GM12878 (cell line): ENCODE measurements at regions not wholly inside any gene's neighbourhood (a gene's known extent, or its start where the extent isn't known, plus 50 kb on each side); places are given as distances from the start of the nearest gene placed in this dataset.

Experiments used
- ASH2L ChIP-seq: fragments of 300-600, 200-600 bp; sonication (generic); IDR thresholded peaks from 2 replicates; pipeline ENCODE4 v1.6.1; 2017; ENCODE audit warnings: low read depth, mild to moderate bottlenecking, borderline replicate concordance
- CREB1 ChIP-seq: IDR thresholded peaks from 2 replicates; pipeline ENCODE4 v1.6.1; 2012; ENCODE audit warnings: low read depth, mild to moderate bottlenecking, inconsistent platforms
- ETV6 ChIP-seq, 2 experiments: fragments of 450-650 bp in 1 of 2; IDR thresholded peaks in 1 of 2; conservative IDR thresholded peaks in 1 of 2; 2 replicates each; pipeline ENCODE4 v1.6.1; 2014; ENCODE audit warnings: antibody characterized with exemption in 1 of 2, borderline replicate concordance in 1 of 2, low read depth in 1 of 2, mild to moderate bottlenecking in 1 of 2, moderate library complexity in 1 of 2
- LARP7 ChIP-seq: fragments of 450-650 bp; IDR thresholded peaks from 2 replicates; pipeline ENCODE4 v1.6.1; 2017; ENCODE audit warnings: mild to moderate bottlenecking
- MEF2B ChIP-seq: fragments of 450-650 bp; IDR thresholded peaks from 2 replicates; pipeline ENCODE4 v1.6.1; 2018; ENCODE audit warnings: mild to moderate bottlenecking, moderate library complexity; ENCODE audit not compliant: partially characterized antibody, poor library complexity, severe bottlenecking
- MXI1 ChIP-seq: fragments of 150-350 bp; IDR thresholded peaks from 2 replicates; pipeline ENCODE4 v1.6.1; 2011; ENCODE audit warnings: low read depth, mild to moderate bottlenecking, inconsistent platforms, low read length, improper control_type of control experiment
- PAX8 ChIP-seq: fragments of 450-650 bp; IDR thresholded peaks from 2 replicates; pipeline ENCODE4 v1.6.1; 2017; ENCODE audit warnings: mild to moderate bottlenecking, moderate library complexity
- PML ChIP-seq: IDR thresholded peaks from 2 replicates; pipeline ENCODE4 v1.6.1; 2012; ENCODE audit warnings: low read length, inconsistent platforms
- POU2F2 ChIP-seq: IDR thresholded peaks from 3 replicates; pipeline ENCODE4 v1.6.1; 2011; ENCODE audit warnings: low read depth, mild to moderate bottlenecking, low read length, borderline replicate concordance
- RELA ChIP-seq: fragments of 450-650 bp; IDR thresholded peaks from 2 replicates; pipeline ENCODE4 v1.8.0; 2014; ENCODE audit warnings: borderline replicate concordance; ENCODE audit not compliant: partially characterized antibody
- RFX5 ChIP-seq: IDR thresholded peaks from 2 replicates; pipeline ENCODE4 v1.6.1; 2011; ENCODE audit warnings: low read depth, low read length, improper control_type of control experiment
- SIN3A ChIP-seq: IDR thresholded peaks from 2 replicates; pipeline ENCODE4 v1.6.1; 2012; ENCODE audit warnings: low read depth, low read length, improper control_type of control experiment
- SIX5 ChIP-seq: IDR thresholded peaks from 2 replicates; pipeline ENCODE4 v1.6.1; 2011; ENCODE audit warnings: mild to moderate bottlenecking, low read depth, low read length, moderate library complexity; ENCODE audit not compliant: severe bottlenecking
- SMARCA5 ChIP-seq: fragments of 450-650 bp; IDR thresholded peaks from 2 replicates; pipeline ENCODE4 v1.6.1; 2017; ENCODE audit warnings: mild to moderate bottlenecking
- TARDBP ChIP-seq: IDR thresholded peaks from 2 replicates; pipeline ENCODE4 v1.6.1; 2016; ENCODE audit warnings: borderline replicate concordance
- ZNF217 ChIP-seq: fragments of 450-650 bp; IDR thresholded peaks from 2 replicates; pipeline ENCODE4 v1.6.1; 2017; ENCODE audit warnings: antibody characterized with exemption, mild to moderate bottlenecking
- TF ChIP-seq, protein P1 (sequence below): fragments of 150-350 bp; IDR thresholded peaks from 2 replicates; pipeline ENCODE4 v1.6.1; 2014; ENCODE audit warnings: mild to moderate bottlenecking, low read depth, low read length
- TF ChIP-seq, protein P2 (sequence below): fragments of 450-650 bp; IDR thresholded peaks from 2 replicates; pipeline ENCODE4 v1.6.1; 2017; ENCODE audit warnings: antibody characterized with exemption, mild to moderate bottlenecking, moderate library complexity
- TF ChIP-seq, protein P3 (sequence below): IDR thresholded peaks from 2 replicates; pipeline ENCODE4 v1.6.1; 2011; ENCODE audit warnings: mild to moderate bottlenecking, low read depth, low read length, moderate library complexity; ENCODE audit not compliant: insufficient replicate concordance

DNA sequence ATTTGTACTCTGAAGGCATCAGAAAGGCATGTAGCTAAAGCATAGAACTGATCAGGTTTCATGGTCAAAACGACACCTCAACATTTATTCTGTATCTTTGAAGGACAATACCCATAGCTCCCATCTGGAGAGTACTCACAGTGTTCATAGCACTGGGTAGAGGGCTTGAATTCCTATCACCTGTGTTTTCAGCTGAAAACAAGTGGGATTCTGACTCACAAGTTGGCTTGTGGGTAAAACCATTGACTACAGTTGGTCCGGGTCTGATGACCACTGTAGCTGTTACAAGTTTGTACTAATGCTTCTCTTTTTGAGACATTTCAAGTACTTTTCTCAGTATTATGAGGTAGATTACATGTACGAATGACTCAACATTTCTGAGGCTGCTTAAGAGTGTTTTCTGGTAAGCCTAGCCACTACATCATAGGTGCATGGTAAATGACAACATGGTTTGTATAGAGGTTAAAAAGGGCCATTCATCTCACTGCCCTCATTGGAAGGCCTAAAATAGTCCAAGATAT is 68.6 kb upstream of the PELI1 start (continued):
- TF ChIP-seq ASH2L, result no peak
- TF ChIP-seq, protein P1, sequence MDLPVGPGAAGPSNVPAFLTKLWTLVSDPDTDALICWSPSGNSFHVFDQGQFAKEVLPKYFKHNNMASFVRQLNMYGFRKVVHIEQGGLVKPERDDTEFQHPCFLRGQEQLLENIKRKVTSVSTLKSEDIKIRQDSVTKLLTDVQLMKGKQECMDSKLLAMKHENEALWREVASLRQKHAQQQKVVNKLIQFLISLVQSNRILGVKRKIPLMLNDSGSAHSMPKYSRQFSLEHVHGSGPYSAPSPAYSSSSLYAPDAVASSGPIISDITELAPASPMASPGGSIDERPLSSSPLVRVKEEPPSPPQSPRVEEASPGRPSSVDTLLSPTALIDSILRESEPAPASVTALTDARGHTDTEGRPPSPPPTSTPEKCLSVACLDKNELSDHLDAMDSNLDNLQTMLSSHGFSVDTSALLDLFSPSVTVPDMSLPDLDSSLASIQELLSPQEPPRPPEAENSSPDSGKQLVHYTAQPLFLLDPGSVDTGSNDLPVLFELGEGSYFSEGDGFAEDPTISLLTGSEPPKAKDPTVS, result no peak
- TF ChIP-seq, protein P2, sequence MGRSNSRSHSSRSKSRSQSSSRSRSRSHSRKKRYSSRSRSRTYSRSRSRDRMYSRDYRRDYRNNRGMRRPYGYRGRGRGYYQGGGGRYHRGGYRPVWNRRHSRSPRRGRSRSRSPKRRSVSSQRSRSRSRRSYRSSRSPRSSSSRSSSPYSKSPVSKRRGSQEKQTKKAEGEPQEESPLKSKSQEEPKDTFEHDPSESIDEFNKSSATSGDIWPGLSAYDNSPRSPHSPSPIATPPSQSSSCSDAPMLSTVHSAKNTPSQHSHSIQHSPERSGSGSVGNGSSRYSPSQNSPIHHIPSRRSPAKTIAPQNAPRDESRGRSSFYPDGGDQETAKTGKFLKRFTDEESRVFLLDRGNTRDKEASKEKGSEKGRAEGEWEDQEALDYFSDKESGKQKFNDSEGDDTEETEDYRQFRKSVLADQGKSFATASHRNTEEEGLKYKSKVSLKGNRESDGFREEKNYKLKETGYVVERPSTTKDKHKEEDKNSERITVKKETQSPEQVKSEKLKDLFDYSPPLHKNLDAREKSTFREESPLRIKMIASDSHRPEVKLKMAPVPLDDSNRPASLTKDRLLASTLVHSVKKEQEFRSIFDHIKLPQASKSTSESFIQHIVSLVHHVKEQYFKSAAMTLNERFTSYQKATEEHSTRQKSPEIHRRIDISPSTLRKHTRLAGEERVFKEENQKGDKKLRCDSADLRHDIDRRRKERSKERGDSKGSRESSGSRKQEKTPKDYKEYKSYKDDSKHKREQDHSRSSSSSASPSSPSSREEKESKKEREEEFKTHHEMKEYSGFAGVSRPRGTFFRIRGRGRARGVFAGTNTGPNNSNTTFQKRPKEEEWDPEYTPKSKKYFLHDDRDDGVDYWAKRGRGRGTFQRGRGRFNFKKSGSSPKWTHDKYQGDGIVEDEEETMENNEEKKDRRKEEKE, result no peak
- no peak for TF ChIP-seq PAX8
- TF ChIP-seq PML, result peak; percentile 67; the same call in 1 of the 2 replicates
- TF ChIP-seq TARDBP, result no peak
- TF ChIP-seq MXI1, result no peak
- no peak for TF ChIP-seq RELA
- TF ChIP-seq CREB1, result peak; percentile 97
- peak; percentile 52 for TF ChIP-seq MEF2B
- TF ChIP-seq ZNF217, result no peak
- no peak for TF ChIP-seq SIN3A
- TF ChIP-seq LARP7, result no peak
- TF ChIP-seq SIX5, result no peak
- TF ChIP-seq, protein P3, sequence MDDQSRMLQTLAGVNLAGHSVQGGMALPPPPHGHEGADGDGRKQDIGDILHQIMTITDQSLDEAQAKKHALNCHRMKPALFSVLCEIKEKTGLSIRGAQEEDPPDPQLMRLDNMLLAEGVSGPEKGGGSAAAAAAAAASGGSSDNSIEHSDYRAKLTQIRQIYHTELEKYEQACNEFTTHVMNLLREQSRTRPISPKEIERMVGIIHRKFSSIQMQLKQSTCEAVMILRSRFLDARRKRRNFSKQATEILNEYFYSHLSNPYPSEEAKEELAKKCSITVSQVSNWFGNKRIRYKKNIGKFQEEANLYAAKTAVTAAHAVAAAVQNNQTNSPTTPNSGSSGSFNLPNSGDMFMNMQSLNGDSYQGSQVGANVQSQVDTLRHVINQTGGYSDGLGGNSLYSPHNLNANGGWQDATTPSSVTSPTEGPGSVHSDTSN, result no peak
- no peak; the same call in 1 of the 2 replicates for TF ChIP-seq SMARCA5
- TF ChIP-seq POU2F2, result 0 out of 3 replicates have a peak, but pooled peaks have one; percentile 13
- TF ChIP-seq RFX5, result no peak
- peak in 1 of 2 experiments; percentile 54; a peak in 1 of 4 replicates for TF ChIP-seq ETV6 (conservative IDR thresholded peaks at IDR 0.05 in 1 of 2, IDR thresholded peaks at IDR 0.05 in 1 of 2; ENCODE audit: borderline replicate concordance in 1 of 2, low read depth in 1 of 2)
